ENCODE measurements at regions not wholly inside any gene's neighbourhood (a gene's known extent, or its start where the extent isn't known, plus 50 kb on each side); places are given as distances from the start of the nearest gene placed in this dataset.

GRCh38 chr10:10860455-10860976 is 157.2 kb upstream of the CELF2 start:
- no peak for DNase-seq (ENCODE audit: low read depth)

- no peak for DNase-seq (ENCODE audit: low read depth)
Measured at GRCh38 chr10:10865303-10865702, 152.4 kb upstream of the CELF2 start.

- DNase-seq (ENCODE audit: low read depth) = no peak
Measured at GRCh38 chr10:10865913-10866312, 151.8 kb upstream of the CELF2 start.

GRCh38 chr10:10869592-10869991 is 148.1 kb upstream of the CELF2 start:
- DNase-seq (ENCODE audit: low read depth) = no peak

GRCh38 chr10:10870523-10871241 is 147.0 kb upstream of the CELF2 start:
- no peak for DNase-seq (ENCODE audit: low read depth)

- DNase-seq (ENCODE audit: low read depth) = no peak
Measured at GRCh38 chr10:10871352-10871751, 146.3 kb upstream of the CELF2 start.

- no peak for DNase-seq (ENCODE audit: low read depth)
Measured at GRCh38 chr10:10872035-10872673, 145.5 kb upstream of the CELF2 start.

- DNase-seq (ENCODE audit: low read depth) = no peak
Measured at GRCh38 chr10:10872764-10873163, 144.9 kb upstream of the CELF2 start.

- no peak for DNase-seq (ENCODE audit: low read depth)
Measured at GRCh38 chr10:10873289-10873688, 144.4 kb upstream of the CELF2 start.

GRCh38 chr10:10873915-10874314 is 143.8 kb upstream of the CELF2 start:
- DNase-seq (ENCODE audit: low read depth) = no peak

GRCh38 chr10:10878963-10879362 is 138.7 kb upstream of the CELF2 start:
- no peak for DNase-seq (ENCODE audit: low read depth)

- DNase-seq (ENCODE audit: low read depth) = no peak
Measured at GRCh38 chr10:10881117-10881813, 136.4 kb upstream of the CELF2 start.

GRCh38 chr10:10883737-10884136 is 133.9 kb upstream of the CELF2 start:
- DNase-seq (ENCODE audit: low read depth) = no peak

- DNase-seq (ENCODE audit: low read depth) = no peak
Measured at GRCh38 chr10:10886861-10887531, 130.7 kb upstream of the CELF2 start.

GRCh38 chr10:10891124-10892082 is 126.3 kb upstream of the CELF2 start:
- no peak for DNase-seq (ENCODE audit: low read depth)

GRCh38 chr10:10892290-10892875 is 125.3 kb upstream of the CELF2 start:
- no peak for DNase-seq (ENCODE audit: low read depth)

GRCh38 chr10:10897400-10897799 is 120.3 kb upstream of the CELF2 start:
- no peak for DNase-seq (ENCODE audit: low read depth)

GRCh38 chr10:10901906-10902305 is 115.8 kb upstream of the CELF2 start:
- DNase-seq (ENCODE audit: low read depth) = no peak

GRCh38 chr10:10902951-10903350 is 114.7 kb upstream of the CELF2 start:
- DNase-seq (ENCODE audit: low read depth) = no peak

GRCh38 chr10:10903620-10904019 is 114.1 kb upstream of the CELF2 start:
- DNase-seq (ENCODE audit: low read depth) = no peak

- no peak for DNase-seq (ENCODE audit: low read depth)
Measured at GRCh38 chr10:10910634-10911033, 107.0 kb upstream of the CELF2 start.

All from activated T-cell treated with anti-CD3 and anti-CD28 coated beads for 48 hours (primary cell).